Suprapubic skin (tissue), 4 donors: ENCODE measurements at regions not wholly inside any gene's neighbourhood (a gene's known extent, or its start where the extent isn't known, plus 50 kb on each side); places are given as distances from the start of the nearest gene placed in this dataset.
"Not testable (repeated sequence)": the region's sequence is repeated elsewhere in the genome, so short reads cannot be mapped to it uniquely, and the experiment has no call there.

Source experiments
- DNase-seq, 2 donors: peaks; one replicate each; pipeline ENCODE4 v3.0.0-alpha.2; 2019; ENCODE audit warnings: low spot score in 2 of 2
- H3K27ac ChIP-seq: fragments of 200-600 bp; sonication (generic); one replicate; pipeline ENCODE4 v1.5.1; 2019
- H3K27me3 ChIP-seq: fragments of 200-600 bp; sonication (generic); one replicate; pipeline ENCODE4 v1.5.1; 2019
- H3K36me3 ChIP-seq: fragments of 200-600 bp; sonication (generic); one replicate; pipeline ENCODE4 v1.5.1; 2019
- H3K4me1 ChIP-seq: fragments of 200-600 bp; sonication (generic); one replicate; pipeline ENCODE4 v1.5.1; 2019
- H3K4me3 ChIP-seq: fragments of 200-600 bp; sonication (generic); one replicate; pipeline ENCODE4 v1.5.1; 2019; ENCODE audit warnings: mild to moderate bottlenecking
- H3K9me3 ChIP-seq: fragments of 200-600 bp; sonication (generic); one replicate; pipeline ENCODE4 v1.5.1; 2019
- EP300 ChIP-seq: sonication (generic); formaldehyde crosslinking; IDR thresholded peaks from one replicate; pipeline ENCODE4 v1.6.1; 2017; ENCODE audit warnings: antibody characterized with exemption
- POLR2A ChIP-seq, 2 donors: fragments of 450-650 bp; IDR thresholded peaks; one replicate each; pipeline ENCODE4 v1.6.1; 2017; ENCODE audit warnings: antibody characterized with exemption in 2 of 2, mild to moderate bottlenecking in 2 of 2, moderate library complexity in 2 of 2
- POLR2AphosphoS5 ChIP-seq, 3 donors: sonication (generic); formaldehyde crosslinking; IDR thresholded peaks; one replicate each; pipeline ENCODE4 v1.6.1; 2017; ENCODE audit warnings: antibody characterized with exemption in 3 of 3
- WGBS: methylation state at CpG from one replicate; pipeline ENCODE4 v1.1.5; 2018; 5-methylcytosine and 5-hydroxymethylcytosine counted together
- TF ChIP-seq, protein P1 (sequence below), 2 donors: fragments of 200-600 bp in 1 of 2; fragments of 450-650 bp in 1 of 2; sonication (generic) in 1 of 2; IDR thresholded peaks; one replicate each; pipeline ENCODE4 v1.5.1; 2016 to 2019; ENCODE audit warnings: antibody characterized with exemption in 2 of 2, mild to moderate bottlenecking in 1 of 2, moderate library complexity in 1 of 2

DNA sequence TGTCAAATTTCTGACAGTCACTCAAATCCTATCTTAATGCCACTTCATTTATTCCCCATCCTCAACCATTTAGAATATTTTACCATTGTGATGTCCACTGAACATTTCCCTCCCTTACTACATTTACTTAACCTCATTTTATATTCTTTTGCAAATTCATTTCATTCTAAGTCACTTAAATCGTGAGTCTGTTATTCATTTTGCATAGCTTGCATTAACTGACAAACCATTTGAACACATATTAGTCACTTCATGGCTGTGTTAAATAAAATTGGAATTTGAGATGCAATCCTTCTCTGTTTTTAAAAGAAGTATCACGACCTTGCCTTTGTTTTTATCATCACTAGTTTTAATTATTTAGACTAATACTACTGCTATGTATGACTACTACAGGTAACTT, 199.4 kb upstream of the COL11A1 start:
- no peak for TF ChIP-seq POLR2A (IDR thresholded peaks at IDR 0.05)
- no peak for TF ChIP-seq POLR2AphosphoS5 (IDR thresholded peaks at IDR 0.05)
- TF ChIP-seq EP300: no peak
- TF ChIP-seq, protein P1, sequence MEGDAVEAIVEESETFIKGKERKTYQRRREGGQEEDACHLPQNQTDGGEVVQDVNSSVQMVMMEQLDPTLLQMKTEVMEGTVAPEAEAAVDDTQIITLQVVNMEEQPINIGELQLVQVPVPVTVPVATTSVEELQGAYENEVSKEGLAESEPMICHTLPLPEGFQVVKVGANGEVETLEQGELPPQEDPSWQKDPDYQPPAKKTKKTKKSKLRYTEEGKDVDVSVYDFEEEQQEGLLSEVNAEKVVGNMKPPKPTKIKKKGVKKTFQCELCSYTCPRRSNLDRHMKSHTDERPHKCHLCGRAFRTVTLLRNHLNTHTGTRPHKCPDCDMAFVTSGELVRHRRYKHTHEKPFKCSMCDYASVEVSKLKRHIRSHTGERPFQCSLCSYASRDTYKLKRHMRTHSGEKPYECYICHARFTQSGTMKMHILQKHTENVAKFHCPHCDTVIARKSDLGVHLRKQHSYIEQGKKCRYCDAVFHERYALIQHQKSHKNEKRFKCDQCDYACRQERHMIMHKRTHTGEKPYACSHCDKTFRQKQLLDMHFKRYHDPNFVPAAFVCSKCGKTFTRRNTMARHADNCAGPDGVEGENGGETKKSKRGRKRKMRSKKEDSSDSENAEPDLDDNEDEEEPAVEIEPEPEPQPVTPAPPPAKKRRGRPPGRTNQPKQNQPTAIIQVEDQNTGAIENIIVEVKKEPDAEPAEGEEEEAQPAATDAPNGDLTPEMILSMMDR (IDR thresholded peaks at IDR 0.05): no peak
- H3K36me3 ChIP-seq: no peaks in the 10 kb centered on the region
- H3K27ac ChIP-seq: no peak overlapping the region
- no peaks in the 10 kb centered on the region for H3K4me1 ChIP-seq
- no peaks in the 10 kb centered on the region for H3K9me3 ChIP-seq
- H3K4me3 ChIP-seq: no peak overlapping the region
- 69% methylated on average over 2 of the region's 2 CpGs for WGBS
- H3K27me3 ChIP-seq: no peaks in the 10 kb centered on the region
- DNase-seq: no peak

DNA sequence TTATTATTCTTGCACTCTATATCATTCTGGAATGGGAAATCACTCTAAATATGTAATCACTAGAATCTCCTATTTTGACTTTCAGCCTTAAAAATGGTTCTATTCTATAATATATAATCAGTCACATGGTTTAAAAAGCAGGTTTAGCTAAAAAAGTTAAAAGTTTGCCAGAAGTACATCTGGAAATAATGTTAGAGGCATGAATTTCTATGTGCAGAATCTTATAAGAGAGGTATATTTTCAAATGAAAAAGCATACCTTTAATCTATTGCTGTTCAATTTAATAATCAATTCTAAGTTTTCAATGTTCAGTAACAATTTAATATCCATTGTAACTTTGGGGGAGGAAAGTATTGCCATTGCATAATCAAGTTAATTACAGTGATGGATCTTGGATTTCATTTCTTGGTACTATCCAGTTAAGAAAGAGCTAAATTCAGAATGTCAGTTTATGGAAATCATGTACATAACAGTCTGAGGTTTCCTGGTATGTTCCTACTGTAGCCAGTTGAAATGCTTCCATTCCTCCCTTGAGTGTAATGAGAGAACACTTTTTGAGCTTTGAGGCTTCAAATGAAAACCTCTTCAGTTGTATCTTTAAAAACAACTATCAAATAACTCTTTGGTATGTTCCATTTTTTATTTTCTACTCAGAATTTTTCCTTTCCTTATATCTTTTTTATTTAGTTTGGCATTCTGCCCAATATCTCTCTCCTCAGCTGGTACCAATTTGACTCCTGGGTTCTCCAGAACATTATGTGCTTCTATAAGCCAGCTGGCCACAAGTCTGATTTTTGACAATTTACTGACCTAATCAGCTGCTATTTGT, 175.7 kb upstream of the COL11A1 start:
- no peak for DNase-seq
- H3K4me1 ChIP-seq: peaks cover 3% of the 10 kb centered on the region
- H3K9me3 ChIP-seq: no peaks in the 10 kb centered on the region
- H3K27ac ChIP-seq: no peak overlapping the region
- no peaks in the 10 kb centered on the region for H3K27me3 ChIP-seq
- no peak overlapping the region for H3K4me3 ChIP-seq
- no peak for TF ChIP-seq EP300
- TF ChIP-seq POLR2AphosphoS5 (IDR thresholded peaks at IDR 0.05): no peak
- no peak for TF ChIP-seq POLR2A (IDR thresholded peaks at IDR 0.05)
- TF ChIP-seq, protein P1 (IDR thresholded peaks at IDR 0.05): no peak
- no peaks in the 10 kb centered on the region for H3K36me3 ChIP-seq

DNA sequence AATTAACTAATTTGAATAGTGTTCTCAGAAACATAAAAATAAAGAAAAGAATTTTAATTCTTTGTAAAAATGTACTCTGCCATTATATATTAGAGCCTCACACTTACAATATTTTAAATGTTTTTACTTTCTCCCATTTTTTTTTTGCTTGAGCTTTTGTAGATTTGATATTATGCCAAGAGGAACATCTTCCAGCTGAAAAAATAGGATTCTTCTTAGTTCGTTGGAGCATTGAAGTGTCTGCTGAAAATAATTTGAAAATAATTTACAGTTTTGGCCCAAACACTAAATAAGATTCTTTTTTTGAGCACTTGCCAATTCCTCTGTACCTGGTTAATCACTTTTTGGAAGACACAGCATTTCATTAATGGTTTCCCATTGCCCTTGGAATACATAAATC, 175.0 kb upstream of the COL11A1 start:
- TF ChIP-seq, protein P1 (IDR thresholded peaks at IDR 0.05): no peak
- TF ChIP-seq POLR2A (IDR thresholded peaks at IDR 0.05) (no peak), EP300 (no peak), POLR2AphosphoS5 (IDR thresholded peaks at IDR 0.05) (no peak)
- Histone ChIP-seq H3K27me3 (no peaks in the 10 kb centered on the region), H3K27ac (no peak overlapping the region), H3K4me1 (peaks cover 3% of the 10 kb centered on the region), H3K9me3 (no peaks in the 10 kb centered on the region), H3K4me3 (no peak overlapping the region), H3K36me3 (no peaks in the 10 kb centered on the region)
- WGBS: 24% methylated on average over 1 of the region's 1 CpG
- no peak for DNase-seq

DNA sequence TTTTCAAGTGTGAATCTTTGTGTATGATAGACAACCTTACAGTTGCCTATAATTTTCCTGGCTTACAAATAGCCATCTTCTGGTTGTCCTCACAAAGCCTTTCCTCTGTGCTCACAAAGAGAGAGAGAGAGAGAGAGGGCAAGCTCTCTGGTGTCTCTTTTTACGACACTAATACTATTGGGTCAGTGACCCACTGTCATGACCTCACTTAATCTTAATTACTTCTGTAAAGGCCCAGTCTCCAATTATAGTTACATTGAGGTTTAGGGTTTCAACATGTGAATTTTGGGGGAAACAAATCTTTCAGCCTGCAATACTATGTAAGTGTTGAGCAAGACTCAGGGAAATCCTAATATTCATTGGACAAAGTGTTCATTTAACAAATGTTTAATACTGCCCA, 167.4 kb upstream of the COL11A1 start:
- Histone ChIP-seq H3K36me3 (no peaks in the 10 kb centered on the region), H3K4me3 (no peak overlapping the region), H3K9me3 (peaks cover 5% of the 10 kb centered on the region), H3K27ac (no peak overlapping the region), H3K27me3 (no peaks in the 10 kb centered on the region), H3K4me1 (no peaks in the 10 kb centered on the region)
- 59% methylated on average over 1 of the region's 1 CpG for WGBS
- TF ChIP-seq, protein P1 (IDR thresholded peaks at IDR 0.05): no peak
- TF ChIP-seq POLR2AphosphoS5 (IDR thresholded peaks at IDR 0.05): no peak
- no peak for DNase-seq

DNA sequence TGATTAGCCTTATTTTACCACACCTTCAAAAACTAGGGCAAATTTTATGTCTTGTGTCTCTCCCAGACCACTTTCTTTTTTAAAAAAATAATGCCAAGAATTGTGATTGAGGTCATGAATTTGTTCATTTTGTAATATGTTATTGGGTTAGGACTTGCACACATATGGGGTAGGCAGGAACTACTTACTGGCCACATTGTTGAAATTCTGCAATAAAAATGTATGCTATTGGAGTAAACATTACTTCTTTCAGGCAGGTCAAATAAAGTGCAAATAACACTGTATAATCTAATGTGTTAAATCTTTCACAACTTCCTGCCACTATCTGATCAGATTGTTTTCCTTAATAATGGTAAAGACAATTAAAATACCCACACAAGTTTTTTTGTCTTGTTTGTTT, 166.6 kb upstream of the COL11A1 start:
- no peak for DNase-seq
- Histone ChIP-seq H3K27ac (no peak overlapping the region), H3K36me3 (no peaks in the 10 kb centered on the region), H3K4me3 (no peak overlapping the region), H3K9me3 (peaks cover 5% of the 10 kb centered on the region), H3K4me1 (no peaks in the 10 kb centered on the region), H3K27me3 (no peaks in the 10 kb centered on the region)
- no peak for TF ChIP-seq EP300

DNA sequence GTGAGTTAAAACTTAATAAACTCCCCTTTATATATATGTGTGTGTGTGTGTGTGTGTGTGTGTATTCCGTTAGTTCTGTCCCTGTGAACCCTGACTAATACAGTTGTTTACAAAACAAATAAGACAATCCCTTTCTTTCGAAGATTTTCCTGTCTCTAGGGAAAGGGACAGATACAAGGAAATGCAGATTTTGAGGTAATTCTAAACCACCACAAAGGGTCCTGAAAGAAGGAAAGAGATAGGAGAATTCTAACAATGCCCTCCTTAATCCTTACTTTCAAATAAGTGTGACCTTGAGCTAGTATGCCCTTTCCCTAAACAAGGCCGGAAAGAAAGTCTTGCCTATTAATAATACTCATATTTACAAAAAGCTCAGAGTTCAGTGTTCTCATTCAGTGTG, 164.8 kb upstream of the COL11A1 start:
- WGBS: 79% methylated on average over 3 of the region's 3 CpGs
- H3K36me3 ChIP-seq: no peaks in the 10 kb centered on the region
- H3K9me3 ChIP-seq: peaks cover 5% of the 10 kb centered on the region
- H3K27ac ChIP-seq: no peak overlapping the region
- no peak overlapping the region for H3K4me3 ChIP-seq
- no peak for DNase-seq
- TF ChIP-seq, protein P1 (IDR thresholded peaks at IDR 0.05): no peak
- TF ChIP-seq POLR2A (IDR thresholded peaks at IDR 0.05) (no peak), EP300 (no peak), POLR2AphosphoS5 (IDR thresholded peaks at IDR 0.05) (no peak)
- H3K27me3 ChIP-seq: no peaks in the 10 kb centered on the region
- H3K4me1 ChIP-seq: no peaks in the 10 kb centered on the region

DNA sequence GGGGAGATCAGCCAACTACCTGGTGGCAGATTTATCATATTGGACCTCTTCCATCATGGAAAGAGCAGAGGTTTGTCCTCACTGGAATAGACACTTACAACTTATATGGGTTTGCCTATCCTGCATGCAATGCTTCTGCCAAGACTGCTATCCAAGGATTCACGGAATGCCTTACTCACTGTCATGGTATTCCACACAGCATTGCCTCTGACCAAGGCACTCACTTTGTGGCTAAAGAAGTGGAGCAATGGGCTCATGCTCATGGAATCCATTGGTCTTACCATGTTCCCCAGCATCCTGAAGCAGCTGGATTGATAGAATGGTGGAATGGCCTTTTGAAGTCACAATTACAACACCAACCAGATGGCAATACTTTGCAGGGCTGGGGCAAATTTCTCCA, 163.1 kb upstream of the COL11A1 start:
- DNase-seq, H3K27ac ChIP-seq, H3K27me3 ChIP-seq, H3K4me1 ChIP-seq, H3K9me3 ChIP-seq, H3K4me3 ChIP-seq, H3K36me3 ChIP-seq: not testable (repeated sequence)
- no CpG with 5 or more reads among the region's 1 CpG for WGBS
